Right lobe of liver (tissue), 4 donors: ENCODE measurements at regions not wholly inside any gene's neighbourhood (a gene's known extent, or its start where the extent isn't known, plus 50 kb on each side); places are given as distances from the start of the nearest gene placed in this dataset.

Source experiments
- POLR2A ChIP-seq: fragments of 450-650 bp; IDR thresholded peaks from one replicate; pipeline ENCODE4 v1.6.1; 2017; ENCODE audit warnings: antibody characterized with exemption, mild to moderate bottlenecking
- TF ChIP-seq, protein P1 (sequence below), 4 donors: fragments of 200-600 bp in 3 of 4; fragments of 450-650 bp in 1 of 4; IDR thresholded peaks; one replicate each; pipeline versions ENCODE4 v1.5.1 to v1.8.0; 2016 to 2022; ENCODE audit warnings: antibody characterized with exemption in 4 of 4, mild to moderate bottlenecking in 2 of 4
- donor health status: DM: no; HTN: no; CAD: no.
- donor health status: DM: no; HTN: no; CAD: no.
- donor health status: DM: no; HTN: yes; CAD: no.

DNA sequence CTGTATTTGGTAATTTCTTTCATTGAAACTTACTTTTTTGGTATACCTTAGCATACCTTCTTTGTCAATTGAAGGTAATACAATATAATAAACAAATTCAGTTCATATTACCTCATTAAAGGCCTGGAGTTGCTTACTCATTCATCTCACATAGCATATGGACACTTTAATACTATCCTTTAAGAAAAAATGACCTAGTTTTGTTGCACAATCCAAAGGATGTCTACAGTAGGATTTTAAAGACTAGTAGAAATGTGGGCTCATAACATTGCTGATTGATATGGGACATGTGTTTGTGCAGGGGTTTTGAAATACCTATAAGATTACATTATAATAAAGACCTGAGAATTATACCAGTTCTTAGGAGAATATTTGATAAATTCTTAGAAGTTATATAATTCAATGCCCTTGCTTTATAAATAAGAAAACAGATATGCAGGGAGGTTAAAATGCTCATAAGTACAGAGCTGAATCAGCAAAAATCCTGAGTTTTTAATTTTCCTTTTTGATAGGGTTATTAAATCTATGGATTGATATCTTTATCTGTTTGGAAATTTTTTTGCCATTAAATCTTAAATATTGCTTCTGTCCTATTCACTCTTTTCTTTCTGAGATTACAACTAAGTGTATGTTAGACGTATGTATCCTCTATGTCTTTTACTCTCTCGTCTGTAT, 352.1 kb downstream of the ATP23 start:
- TF ChIP-seq POLR2A, result no peak
- TF ChIP-seq, protein P1, sequence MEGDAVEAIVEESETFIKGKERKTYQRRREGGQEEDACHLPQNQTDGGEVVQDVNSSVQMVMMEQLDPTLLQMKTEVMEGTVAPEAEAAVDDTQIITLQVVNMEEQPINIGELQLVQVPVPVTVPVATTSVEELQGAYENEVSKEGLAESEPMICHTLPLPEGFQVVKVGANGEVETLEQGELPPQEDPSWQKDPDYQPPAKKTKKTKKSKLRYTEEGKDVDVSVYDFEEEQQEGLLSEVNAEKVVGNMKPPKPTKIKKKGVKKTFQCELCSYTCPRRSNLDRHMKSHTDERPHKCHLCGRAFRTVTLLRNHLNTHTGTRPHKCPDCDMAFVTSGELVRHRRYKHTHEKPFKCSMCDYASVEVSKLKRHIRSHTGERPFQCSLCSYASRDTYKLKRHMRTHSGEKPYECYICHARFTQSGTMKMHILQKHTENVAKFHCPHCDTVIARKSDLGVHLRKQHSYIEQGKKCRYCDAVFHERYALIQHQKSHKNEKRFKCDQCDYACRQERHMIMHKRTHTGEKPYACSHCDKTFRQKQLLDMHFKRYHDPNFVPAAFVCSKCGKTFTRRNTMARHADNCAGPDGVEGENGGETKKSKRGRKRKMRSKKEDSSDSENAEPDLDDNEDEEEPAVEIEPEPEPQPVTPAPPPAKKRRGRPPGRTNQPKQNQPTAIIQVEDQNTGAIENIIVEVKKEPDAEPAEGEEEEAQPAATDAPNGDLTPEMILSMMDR (IDR thresholded peaks at IDR 0.05), result no peak
